OCI-LY3 (cell line): ENCODE measurements at regions not wholly inside any gene's neighbourhood (a gene's known extent, or its start where the extent isn't known, plus 50 kb on each side); places are given as distances from the start of the nearest gene placed in this dataset.

ENCODE experiments used
- CTCF ChIP-seq: fragments of 200-600, 300-600 bp; sonication (generic); IDR thresholded peaks from 2 replicates; pipeline ENCODE4 v1.5.1; 2014; ENCODE audit warnings: antibody characterized with exemption, low read length, low read depth
- EZH2phosphoT487 ChIP-seq: fragments of 200-600 bp; shearing (Covaris generic); IDR thresholded peaks from 2 replicates; pipeline ENCODE4 v1.6.1; 2018; ENCODE audit warnings: antibody characterized with exemption, mixed run types, low read depth

- no peak for TF ChIP-seq CTCF
- no peak for TF ChIP-seq EZH2phosphoT487
Measured at GRCh38 chr9:80251778-80252177, 680.0 kb downstream of the TLE4 start.
